Peyer's patch (tissue), 4 donors: ENCODE measurements at regions not wholly inside any gene's neighbourhood (a gene's known extent, or its start where the extent isn't known, plus 50 kb on each side); places are given as distances from the start of the nearest gene placed in this dataset.

Source experiments
- POLR2A ChIP-seq, 2 donors: fragments of 450-650 bp; IDR thresholded peaks; one replicate each; pipeline ENCODE4 v1.5.1; 2017; ENCODE audit warnings: antibody characterized with exemption in 2 of 2, mild to moderate bottlenecking in 2 of 2, moderate library complexity in 2 of 2
- TF ChIP-seq, protein P1 (sequence below), 6 experiments: fragments of 450-650 bp in 4 of 6; fragments of 200-600 bp in 2 of 6; sonication (generic) in 1 of 6; IDR thresholded peaks; one replicate each; pipeline ENCODE4 v1.5.1; 2017 to 2019; ENCODE audit warnings: antibody characterized with exemption in 6 of 6, mild to moderate bottlenecking in 3 of 6, moderate library complexity in 1 of 6

DNA sequence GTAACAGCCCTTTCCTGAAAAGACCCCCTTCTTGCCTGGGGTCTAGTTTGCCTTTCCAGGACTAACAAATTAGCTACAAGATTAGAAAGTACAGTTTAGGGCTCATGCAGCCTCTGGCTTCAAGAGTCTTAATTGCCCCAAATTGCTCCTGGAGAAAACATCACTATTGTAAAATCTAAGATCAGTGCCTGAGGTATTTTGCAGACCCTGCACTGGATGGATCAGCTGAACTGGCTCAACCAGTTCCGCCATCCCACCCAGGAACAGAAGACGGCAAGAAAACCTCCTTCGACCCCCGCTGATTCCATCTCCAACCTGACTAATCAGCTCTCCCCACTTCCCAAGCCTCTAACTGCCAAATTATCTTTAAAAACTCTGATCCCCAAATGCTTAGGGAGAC is 236.5 kb upstream of the KCNG1 start:
- TF ChIP-seq, protein P1, sequence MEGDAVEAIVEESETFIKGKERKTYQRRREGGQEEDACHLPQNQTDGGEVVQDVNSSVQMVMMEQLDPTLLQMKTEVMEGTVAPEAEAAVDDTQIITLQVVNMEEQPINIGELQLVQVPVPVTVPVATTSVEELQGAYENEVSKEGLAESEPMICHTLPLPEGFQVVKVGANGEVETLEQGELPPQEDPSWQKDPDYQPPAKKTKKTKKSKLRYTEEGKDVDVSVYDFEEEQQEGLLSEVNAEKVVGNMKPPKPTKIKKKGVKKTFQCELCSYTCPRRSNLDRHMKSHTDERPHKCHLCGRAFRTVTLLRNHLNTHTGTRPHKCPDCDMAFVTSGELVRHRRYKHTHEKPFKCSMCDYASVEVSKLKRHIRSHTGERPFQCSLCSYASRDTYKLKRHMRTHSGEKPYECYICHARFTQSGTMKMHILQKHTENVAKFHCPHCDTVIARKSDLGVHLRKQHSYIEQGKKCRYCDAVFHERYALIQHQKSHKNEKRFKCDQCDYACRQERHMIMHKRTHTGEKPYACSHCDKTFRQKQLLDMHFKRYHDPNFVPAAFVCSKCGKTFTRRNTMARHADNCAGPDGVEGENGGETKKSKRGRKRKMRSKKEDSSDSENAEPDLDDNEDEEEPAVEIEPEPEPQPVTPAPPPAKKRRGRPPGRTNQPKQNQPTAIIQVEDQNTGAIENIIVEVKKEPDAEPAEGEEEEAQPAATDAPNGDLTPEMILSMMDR (IDR thresholded peaks at IDR 0.05): no peak
- no peak for TF ChIP-seq POLR2A (IDR thresholded peaks at IDR 0.05)
